Panc1 (cell line): ENCODE measurements at regions not wholly inside any gene's neighbourhood (a gene's known extent, or its start where the extent isn't known, plus 50 kb on each side); places are given as distances from the start of the nearest gene placed in this dataset.

Source experiments
- CTCF ChIP-seq: fragments of 450-650 bp; IDR thresholded peaks from 2 replicates; pipeline ENCODE4 v1.5.1; 2017; ENCODE audit warnings: mild to moderate bottlenecking
- POLR2AphosphoS5 ChIP-seq: IDR thresholded peaks from 2 replicates; pipeline ENCODE4 v1.6.1; 2012; ENCODE audit warnings: mild to moderate bottlenecking, low read depth, low read length, moderate library complexity
- REST ChIP-seq, 2 experiments: IDR thresholded peaks; 2 replicates each; pipeline ENCODE4 v1.6.1; 2011 to 2012; ENCODE audit warnings: low read depth in 2 of 2, control low read depth in 1 of 2, low read length in 1 of 2, mild to moderate bottlenecking in 1 of 2, moderate library complexity in 1 of 2; ENCODE audit not compliant: insufficient read depth in 1 of 2
- SIN3A ChIP-seq: IDR thresholded peaks from 2 replicates; pipeline ENCODE4 v1.6.1; 2012; ENCODE audit warnings: low read depth, mild to moderate bottlenecking, low read length, moderate library complexity, borderline replicate concordance; ENCODE audit not compliant: insufficient read depth

GRCh38 chr2:204240961-204241360, 304.3 kb upstream of the PARD3B start:
- TF ChIP-seq CTCF (no peak), SIN3A (no peak), POLR2AphosphoS5 (no peak), REST (IDR thresholded peaks at IDR 0.05; ENCODE audit: insufficient read depth in 1 of 2, low read depth in 2 of 2, low read length in 1 of 2) (no peak)
